ENCODE measurements at regions not wholly inside any gene's neighbourhood (a gene's known extent, or its start where the extent isn't known, plus 50 kb on each side); places are given as distances from the start of the nearest gene placed in this dataset.
"Not testable (repeated sequence)": the region's sequence is repeated elsewhere in the genome, so short reads cannot be mapped to it uniquely, and the experiment has no call there.

DNA sequence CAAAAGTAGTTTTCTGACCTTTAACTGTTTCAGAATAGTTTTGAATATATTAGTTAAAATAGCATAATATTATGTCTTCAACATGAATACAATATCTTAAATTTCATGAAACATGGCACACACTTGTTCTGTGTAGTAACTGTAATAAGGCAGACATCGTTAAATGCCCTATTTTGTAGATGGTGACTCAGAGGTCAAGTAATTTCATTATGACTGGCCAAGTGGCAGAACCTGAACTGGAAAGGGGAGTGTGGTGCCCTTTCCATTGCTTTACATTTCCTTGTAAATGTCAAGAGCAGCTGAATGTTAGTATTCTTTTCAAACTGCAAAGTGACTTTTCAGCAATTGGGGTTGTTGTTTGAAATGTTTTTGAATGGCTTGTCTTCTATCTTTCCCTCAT, 201.2 kb upstream of the CDKN2B start:
- peak overlapping the region; percentile 25 for H3K4me3 Mint-ChIP-seq
- peaks cover 51% of the 10 kb centered on the region for H3K4me1 Mint-ChIP-seq
- no peaks in the 10 kb centered on the region for H3K36me3 Mint-ChIP-seq (ENCODE audit: low read depth)
- H3K27ac Mint-ChIP-seq: peak overlapping the region; percentile 67
- H3K27me3 Mint-ChIP-seq: no peaks in the 10 kb centered on the region
- DNase-seq (peak; percentile 19), ATAC-seq (peak; percentile 75)
- peaks cover 4% of the 10 kb centered on the region for H3K9me3 Mint-ChIP-seq

DNA sequence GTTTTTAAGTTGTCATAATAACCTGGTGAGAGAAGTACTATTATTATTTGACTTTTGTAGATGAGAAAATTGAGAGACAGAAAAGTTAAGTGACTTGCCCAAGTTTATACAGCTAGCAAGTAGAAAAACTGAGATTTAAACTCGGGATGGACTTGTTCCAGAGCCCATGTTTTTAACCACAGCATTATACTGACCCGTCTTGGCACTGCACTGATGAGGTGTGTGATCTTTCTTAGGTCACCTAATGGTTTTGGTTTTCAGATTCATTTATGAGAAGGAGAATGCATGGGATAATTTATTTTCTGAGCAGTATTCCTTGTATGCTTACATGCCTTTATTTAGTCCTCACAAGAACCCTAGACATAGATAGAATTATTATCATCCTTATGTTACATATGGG, 201.8 kb upstream of the CDKN2B start:
- Mint-ChIP-seq H3K4me3 (no peak overlapping the region), H3K4me1 (peaks cover 51% of the 10 kb centered on the region), H3K9me3 (peaks cover 4% of the 10 kb centered on the region), H3K36me3 (ENCODE audit: low read depth) (no peaks in the 10 kb centered on the region), H3K27me3 (no peaks in the 10 kb centered on the region), H3K27ac (peak overlapping the region; percentile 67)
- no peak for DNase-seq
- no peak for ATAC-seq

DNA sequence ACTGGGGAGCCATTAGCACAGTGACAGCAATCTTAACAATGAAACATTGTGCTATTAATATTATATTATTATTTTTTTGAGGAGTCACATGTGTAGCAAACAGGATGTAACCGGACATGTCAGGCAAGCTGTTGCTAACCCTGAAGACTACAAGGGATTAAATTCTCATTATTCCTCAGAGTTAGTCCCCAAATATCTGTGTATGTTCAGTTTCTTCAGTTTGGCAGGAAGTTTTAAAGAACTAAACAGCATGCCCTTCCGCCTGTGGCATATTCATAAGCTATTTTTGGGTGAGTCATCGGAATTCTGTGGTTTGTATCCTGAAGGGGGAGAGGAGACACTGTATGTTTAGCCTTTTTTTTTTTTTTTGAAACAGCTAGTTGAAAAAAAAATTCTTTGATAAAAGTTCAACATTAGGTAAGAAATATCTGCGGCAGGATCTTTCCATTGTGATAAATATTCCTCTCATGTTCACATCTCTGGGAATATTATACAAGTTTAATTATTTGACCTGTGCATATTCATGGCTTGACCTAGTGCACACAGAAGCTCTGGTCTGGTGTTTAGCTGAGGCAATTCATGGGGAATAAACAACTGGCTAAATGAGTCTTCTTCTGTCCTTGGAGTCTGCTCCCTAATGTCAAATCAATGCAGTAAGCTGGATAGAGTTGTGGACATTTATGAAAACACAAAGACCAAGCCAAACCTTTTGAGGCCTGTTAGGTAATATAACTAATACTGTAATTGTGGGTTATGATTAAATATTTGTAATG, 202.7 kb upstream of the CDKN2B start:
- ATAC-seq (no peak), DNase-seq (no peak)
- Mint-ChIP-seq H3K9me3 (peaks cover 4% of the 10 kb centered on the region), H3K4me1 (peaks cover 51% of the 10 kb centered on the region), H3K4me3 (no peak overlapping the region), H3K27ac (no peak overlapping the region), H3K36me3 (ENCODE audit: low read depth) (no peaks in the 10 kb centered on the region), H3K27me3 (peaks cover 4% of the 10 kb centered on the region)

DNA sequence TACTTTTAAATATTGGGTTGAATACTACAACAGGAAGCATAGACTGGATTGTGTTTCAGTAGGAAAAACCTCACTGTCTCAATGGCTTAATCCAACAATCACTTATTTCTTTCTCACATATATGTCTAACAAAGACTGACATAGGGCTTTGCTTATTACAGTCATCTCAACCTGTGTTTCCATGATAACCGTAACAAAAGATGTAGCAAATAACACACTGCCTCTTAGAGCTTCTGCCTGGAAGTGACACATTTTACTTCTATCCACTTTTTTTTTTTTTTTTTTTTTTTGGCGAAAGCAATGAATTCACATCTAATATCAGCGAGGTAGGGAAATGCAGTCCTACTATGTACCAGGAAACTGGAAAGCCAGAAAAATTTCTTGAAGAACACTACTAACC, 204.9 kb upstream of the CDKN2B start:
- no peaks in the 10 kb centered on the region for H3K36me3 Mint-ChIP-seq (ENCODE audit: low read depth)
- H3K27me3 Mint-ChIP-seq: peaks cover 6% of the 10 kb centered on the region
- H3K4me1 Mint-ChIP-seq: peaks cover 44% of the 10 kb centered on the region
- no peak for ATAC-seq
- H3K4me3 Mint-ChIP-seq: no peak overlapping the region
- no peak overlapping the region for H3K27ac Mint-ChIP-seq
- no peak for DNase-seq
- peaks cover 4% of the 10 kb centered on the region for H3K9me3 Mint-ChIP-seq

DNA sequence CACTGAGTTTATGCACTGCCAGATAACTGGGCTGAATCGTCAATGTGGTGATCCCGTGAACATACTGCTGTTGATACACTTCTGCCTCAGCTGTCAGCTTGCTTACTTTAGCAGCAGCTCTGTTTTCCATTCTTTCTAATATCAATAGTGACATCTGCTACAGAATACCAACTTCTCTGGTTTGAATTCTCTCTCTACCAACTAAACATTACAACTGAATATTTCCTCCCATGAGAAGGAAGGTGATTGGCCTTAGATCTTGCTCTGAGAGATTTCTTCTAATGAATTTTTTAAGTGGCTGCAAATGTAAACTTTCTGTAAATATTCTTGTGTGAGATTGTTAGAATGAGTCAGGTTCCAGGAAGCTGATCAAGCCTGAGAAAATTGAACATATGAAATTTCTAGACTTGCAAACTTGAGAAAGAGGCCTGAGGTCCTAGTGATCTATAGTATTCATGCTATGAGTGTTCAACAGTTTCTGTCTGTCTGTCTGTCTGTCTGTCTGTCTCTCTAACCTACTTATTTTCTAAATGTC, 205.5 kb upstream of the CDKN2B start:
- peaks cover 39% of the 10 kb centered on the region for H3K4me1 Mint-ChIP-seq
- DNase-seq (no peak), ATAC-seq (no peak)
- H3K27ac Mint-ChIP-seq: no peak overlapping the region
- H3K9me3 Mint-ChIP-seq: no peaks in the 10 kb centered on the region
- H3K4me3 Mint-ChIP-seq: no peak overlapping the region
- H3K27me3 Mint-ChIP-seq: peaks cover 6% of the 10 kb centered on the region
- H3K36me3 Mint-ChIP-seq (ENCODE audit: low read depth): no peaks in the 10 kb centered on the region

DNA sequence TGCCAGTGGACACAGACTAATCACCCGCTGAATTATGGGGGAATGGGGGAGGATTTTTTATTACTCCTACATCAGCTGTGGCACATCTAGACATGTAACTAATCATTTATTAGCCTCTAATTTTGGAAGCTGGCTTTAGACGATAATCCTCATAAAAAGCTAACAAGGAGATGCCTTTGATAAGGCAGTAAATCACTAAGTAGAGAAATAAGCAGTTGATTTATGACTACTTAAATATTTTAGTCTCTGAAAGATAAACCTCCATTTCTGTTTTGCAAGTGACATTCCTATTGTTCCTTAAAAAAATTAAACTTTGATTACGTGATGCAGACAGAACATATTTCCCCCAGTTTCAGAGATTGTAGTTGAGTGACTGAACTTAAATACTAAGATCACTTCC, 206.4 kb upstream of the CDKN2B start:
- peaks cover 29% of the 10 kb centered on the region for H3K4me1 Mint-ChIP-seq
- no peak for ATAC-seq
- no peak overlapping the region for H3K4me3 Mint-ChIP-seq
- peaks cover 6% of the 10 kb centered on the region for H3K27me3 Mint-ChIP-seq
- H3K36me3 Mint-ChIP-seq (ENCODE audit: low read depth): no peaks in the 10 kb centered on the region
- H3K27ac Mint-ChIP-seq: no peak overlapping the region
- no peak for DNase-seq
- H3K9me3 Mint-ChIP-seq: no peaks in the 10 kb centered on the region

DNA sequence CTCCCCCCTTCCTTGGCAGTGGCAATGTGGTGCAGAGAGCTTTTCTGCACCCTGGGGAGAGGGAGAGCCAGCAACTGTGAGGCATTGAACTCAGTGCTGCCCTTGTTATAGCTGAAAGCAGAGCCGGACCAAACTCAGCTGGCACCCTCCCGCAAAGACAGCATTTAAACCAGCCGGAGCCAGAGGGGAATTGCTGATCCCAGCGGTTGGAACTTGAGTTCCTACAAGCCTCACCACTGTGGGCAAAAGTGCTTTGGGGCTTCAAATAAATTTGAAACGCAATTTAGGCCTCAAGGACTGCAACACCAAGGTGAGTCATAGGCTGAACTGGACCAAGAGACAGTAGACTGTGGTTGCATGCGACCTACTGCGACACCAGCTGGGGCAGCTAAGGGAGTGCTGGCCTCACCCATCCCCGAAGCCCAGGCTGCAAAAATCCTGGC, 207.6 kb upstream of the CDKN2B start:
- Mint-ChIP-seq H3K4me3 (no peak overlapping the region), H3K27me3 (peaks cover 6% of the 10 kb centered on the region), H3K9me3 (peaks cover 5% of the 10 kb centered on the region), H3K27ac (no peak overlapping the region), H3K4me1 (peaks cover 18% of the 10 kb centered on the region), H3K36me3 (ENCODE audit: low read depth) (no peaks in the 10 kb centered on the region)
- no peak for ATAC-seq
- no peak for DNase-seq

DNA sequence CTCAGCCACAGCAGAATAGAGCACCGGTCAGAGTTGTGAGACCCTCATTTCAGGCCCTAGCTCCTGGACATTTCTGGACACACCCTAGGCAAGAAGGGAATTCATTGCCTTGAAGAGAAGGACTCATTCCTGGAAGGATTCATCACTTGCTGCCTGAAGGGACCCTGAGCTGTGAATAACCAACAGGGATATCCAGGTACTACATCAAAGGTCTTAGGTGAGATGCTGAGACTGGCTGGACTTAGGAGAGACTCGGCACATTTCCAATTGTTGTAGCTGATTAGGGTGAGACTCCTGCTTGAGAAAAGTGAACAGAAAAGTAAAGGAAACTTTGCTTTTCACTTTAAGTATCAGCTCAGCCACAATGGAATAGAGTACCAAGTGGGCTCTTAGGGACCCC, 208.1 kb upstream of the CDKN2B start:
- ATAC-seq (no peak), DNase-seq (no peak)
- Mint-ChIP-seq H3K36me3 (ENCODE audit: low read depth) (no peaks in the 10 kb centered on the region), H3K9me3 (peaks cover 5% of the 10 kb centered on the region), H3K27me3 (peaks cover 6% of the 10 kb centered on the region), H3K4me3 (no peak overlapping the region), H3K27ac (no peak overlapping the region), H3K4me1 (peaks cover 13% of the 10 kb centered on the region)

DNA sequence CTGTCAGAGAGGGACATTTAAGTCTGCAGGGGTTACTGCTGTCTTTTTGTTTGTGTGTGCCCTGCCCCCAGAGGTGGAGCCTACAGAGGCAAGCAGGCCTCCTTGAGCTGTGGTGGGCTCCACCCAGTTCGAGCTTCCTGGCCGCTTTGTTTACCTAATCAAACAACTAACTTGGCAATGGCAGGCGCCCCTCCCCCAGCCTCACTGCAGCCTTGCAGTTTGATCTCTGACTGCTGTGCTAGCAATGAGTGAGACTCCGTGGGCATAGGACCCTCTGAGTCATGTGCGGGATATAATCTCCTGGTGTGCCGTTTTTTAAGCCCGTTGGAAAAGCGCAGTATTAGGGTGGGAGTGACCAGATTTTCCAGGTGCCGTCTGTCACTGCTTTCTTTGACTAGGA, 216.8 kb upstream of the CDKN2B start:
- not testable (repeated sequence) for DNase-seq; H3K4me3 Mint-ChIP-seq; H3K36me3 Mint-ChIP-seq (ENCODE audit: low read depth); H3K9me3 Mint-ChIP-seq; H3K4me1 Mint-ChIP-seq; ATAC-seq; H3K27ac Mint-ChIP-seq; H3K27me3 Mint-ChIP-seq

DNA sequence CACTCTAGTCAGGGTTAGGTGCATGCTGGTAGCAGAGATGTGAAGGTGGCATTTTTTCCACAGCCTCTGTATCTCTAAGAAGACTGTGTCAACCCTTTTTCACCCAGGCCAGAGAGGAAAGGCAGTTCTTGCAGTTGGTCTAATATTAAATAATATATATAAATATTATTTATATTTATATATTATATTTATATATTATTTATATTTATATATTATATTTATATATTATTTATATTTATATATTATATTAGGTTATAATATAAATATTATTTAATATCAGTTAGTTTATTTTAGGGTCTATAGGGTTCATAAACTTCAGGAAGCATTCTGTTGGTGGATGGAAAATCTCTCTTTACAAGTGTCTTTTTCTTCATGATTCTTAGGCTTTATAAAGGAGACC, 218.6 kb upstream of the DMRTA1 start:
- no peaks in the 10 kb centered on the region for H3K4me1 Mint-ChIP-seq
- DNase-seq (no peak), ATAC-seq (no peak)
- no peak overlapping the region for H3K27ac Mint-ChIP-seq
- H3K4me3 Mint-ChIP-seq: no peak overlapping the region
- peaks cover 4% of the 10 kb centered on the region for H3K36me3 Mint-ChIP-seq (ENCODE audit: low read depth)
- peaks cover 5% of the 10 kb centered on the region for H3K9me3 Mint-ChIP-seq
- peaks cover 19% of the 10 kb centered on the region for H3K27me3 Mint-ChIP-seq

DNA sequence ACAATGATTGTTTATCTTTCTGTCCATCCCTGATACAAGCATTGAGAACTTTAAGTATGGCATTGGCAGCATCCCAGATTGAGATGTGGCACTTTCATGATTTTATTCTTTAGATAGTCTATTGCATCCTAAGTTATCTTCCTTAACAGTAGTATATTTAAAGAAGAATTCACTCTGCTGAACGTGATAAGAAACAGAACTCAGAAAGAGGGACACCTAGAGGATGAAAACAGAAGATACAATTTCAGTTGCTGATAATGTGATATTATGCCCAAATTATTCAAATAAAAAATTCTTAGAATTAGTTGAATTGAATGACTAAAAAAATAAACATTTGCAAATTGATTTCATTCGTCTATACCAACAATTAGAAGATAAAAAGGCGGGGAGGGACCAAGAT, 218.1 kb upstream of the DMRTA1 start:
- no peak overlapping the region for H3K4me3 Mint-ChIP-seq

DNA sequence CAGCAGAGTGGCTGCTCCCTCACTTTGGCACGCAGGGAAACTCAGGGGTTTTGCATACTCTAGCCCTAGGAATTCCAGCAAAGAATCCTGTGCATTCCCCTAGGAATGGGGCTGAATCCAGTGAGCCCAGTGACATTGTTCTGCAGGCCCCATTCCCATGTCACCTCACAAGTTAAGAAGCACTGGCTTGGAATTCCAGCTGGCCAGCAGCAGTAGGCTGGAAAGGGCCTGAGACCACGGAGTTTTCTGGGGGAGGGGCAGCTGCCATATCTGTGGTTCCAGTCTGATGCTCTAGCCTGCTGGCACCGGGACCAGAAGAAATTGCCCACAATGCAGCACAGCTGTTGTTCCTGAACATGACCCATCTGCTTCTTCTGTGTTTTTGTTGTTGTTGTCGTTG, 217.6 kb upstream of the DMRTA1 start:
- Mint-ChIP-seq H3K36me3 (ENCODE audit: low read depth) (no peaks in the 10 kb centered on the region), H3K27me3 (peaks cover 18% of the 10 kb centered on the region), H3K4me3 (no peak overlapping the region), H3K9me3 (no peaks in the 10 kb centered on the region), H3K4me1 (no peaks in the 10 kb centered on the region), H3K27ac (no peak overlapping the region)
- DNase-seq (no peak), ATAC-seq (no peak)

More for the DNA sequence above, 218.1 kb upstream of the DMRTA1 start:
- peaks cover 16% of the 10 kb centered on the region for H3K27me3 Mint-ChIP-seq
- no peak overlapping the region for H3K27ac Mint-ChIP-seq
- ATAC-seq (no peak), DNase-seq (no peak)
- peaks cover 3% of the 10 kb centered on the region for H3K9me3 Mint-ChIP-seq
- no peaks in the 10 kb centered on the region for H3K4me1 Mint-ChIP-seq
- H3K36me3 Mint-ChIP-seq (ENCODE audit: low read depth): no peaks in the 10 kb centered on the region

DNA sequence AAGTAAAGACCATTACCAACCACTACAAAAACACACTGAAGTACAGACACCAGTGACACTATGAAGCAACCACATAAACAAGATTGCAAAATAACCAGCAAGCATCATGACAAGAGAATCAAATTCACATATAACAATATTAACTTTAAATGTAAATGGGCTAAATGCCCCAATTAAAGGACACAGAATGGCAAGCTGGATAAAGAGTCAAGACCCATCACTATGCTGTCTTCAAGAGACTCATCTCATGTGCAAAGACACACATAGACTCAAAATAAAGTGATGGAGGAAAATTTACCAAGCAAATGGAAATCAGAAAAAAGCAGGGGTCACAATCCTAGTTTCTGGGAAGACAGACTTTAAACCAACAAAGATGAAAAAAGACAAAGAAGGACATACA, 215.3 kb upstream of the DMRTA1 start:
- DNase-seq; H3K4me3 Mint-ChIP-seq; H3K36me3 Mint-ChIP-seq (ENCODE audit: low read depth); ATAC-seq; H3K4me1 Mint-ChIP-seq; H3K27ac Mint-ChIP-seq; H3K9me3 Mint-ChIP-seq: not testable (repeated sequence)
- H3K27me3 Mint-ChIP-seq: peaks cover 18% of the 10 kb centered on the region

DNA sequence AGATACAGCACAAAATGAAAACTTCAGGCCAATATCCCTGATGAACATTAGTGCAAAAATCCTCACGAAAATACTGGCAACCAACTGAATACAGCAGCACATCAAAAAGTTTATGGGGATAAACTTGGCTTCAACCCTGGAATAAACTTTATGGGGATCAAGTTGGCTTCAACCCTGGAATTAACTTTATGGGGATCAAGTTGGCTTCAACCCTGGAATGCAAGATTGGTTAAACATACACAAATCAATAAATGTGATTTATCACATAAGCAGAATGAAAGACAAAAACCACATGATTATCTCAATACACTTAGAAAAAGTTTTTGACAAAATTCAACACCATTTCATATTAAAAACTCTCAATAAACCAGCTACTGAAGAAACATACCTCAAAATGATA, 213.7 kb upstream of the DMRTA1 start:
- no peaks in the 10 kb centered on the region for H3K9me3 Mint-ChIP-seq
- peaks cover 18% of the 10 kb centered on the region for H3K27me3 Mint-ChIP-seq
- H3K4me1 Mint-ChIP-seq: peaks cover 18% of the 10 kb centered on the region
- DNase-seq (no peak), ATAC-seq (no peak)
- no peaks in the 10 kb centered on the region for H3K36me3 Mint-ChIP-seq (ENCODE audit: low read depth)
- H3K4me3 Mint-ChIP-seq: no peak overlapping the region
- H3K27ac Mint-ChIP-seq: no peak overlapping the region

DNA sequence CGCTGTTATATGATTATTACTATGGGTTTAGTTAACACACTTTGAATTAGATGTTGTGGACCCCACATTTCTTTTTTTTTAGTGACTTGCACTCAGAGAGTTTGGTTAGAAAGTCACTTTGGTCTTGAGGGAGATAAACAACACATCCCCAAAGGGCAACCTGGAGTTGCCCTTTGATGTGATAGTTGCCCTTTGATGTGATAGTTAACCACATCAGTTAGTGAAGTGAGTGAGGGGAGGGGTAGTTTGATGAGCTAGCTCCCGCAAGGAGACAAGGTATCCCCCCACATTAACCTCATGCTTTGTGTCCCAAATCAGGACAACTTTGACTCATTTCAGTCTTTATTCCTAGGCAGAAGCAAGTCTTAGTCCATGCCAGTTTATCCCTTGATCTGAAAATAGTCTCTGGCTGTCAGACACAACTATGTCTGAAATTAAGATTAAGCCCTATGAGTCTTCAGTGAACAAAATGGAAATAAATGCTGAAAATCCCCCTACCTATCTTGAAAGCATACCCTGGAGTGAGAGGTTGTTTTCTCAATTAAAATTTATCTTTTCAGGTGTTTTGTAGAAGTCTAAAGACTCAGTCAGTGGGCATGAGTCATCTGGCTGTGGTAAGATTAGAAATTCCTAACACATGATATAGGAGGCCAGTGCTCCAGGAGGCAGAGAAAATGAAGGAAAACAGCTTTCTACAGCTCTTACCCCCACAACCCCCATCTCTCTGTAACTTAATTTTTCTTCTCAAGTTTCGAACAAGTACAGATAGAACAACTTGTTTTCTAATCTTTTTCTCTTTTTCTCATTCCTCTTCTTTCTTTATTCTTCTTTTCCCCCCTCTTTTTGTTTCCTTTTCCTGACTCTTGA, 208.9 kb upstream of the DMRTA1 start:
- ATAC-seq (peak; percentile 59), DNase-seq (peak; percentile 4)
- peaks cover 63% of the 10 kb centered on the region for H3K4me1 Mint-ChIP-seq
- no peaks in the 10 kb centered on the region for H3K36me3 Mint-ChIP-seq (ENCODE audit: low read depth)
- H3K27me3 Mint-ChIP-seq: peaks cover 6% of the 10 kb centered on the region
- H3K27ac Mint-ChIP-seq: peak overlapping the region; percentile 63
- no peaks in the 10 kb centered on the region for H3K9me3 Mint-ChIP-seq
- H3K4me3 Mint-ChIP-seq: no peak overlapping the region
